ENCODE measurements at regions not wholly inside any gene's neighbourhood (a gene's known extent, or its start where the extent isn't known, plus 50 kb on each side); places are given as distances from the start of the nearest gene placed in this dataset.

DNA sequence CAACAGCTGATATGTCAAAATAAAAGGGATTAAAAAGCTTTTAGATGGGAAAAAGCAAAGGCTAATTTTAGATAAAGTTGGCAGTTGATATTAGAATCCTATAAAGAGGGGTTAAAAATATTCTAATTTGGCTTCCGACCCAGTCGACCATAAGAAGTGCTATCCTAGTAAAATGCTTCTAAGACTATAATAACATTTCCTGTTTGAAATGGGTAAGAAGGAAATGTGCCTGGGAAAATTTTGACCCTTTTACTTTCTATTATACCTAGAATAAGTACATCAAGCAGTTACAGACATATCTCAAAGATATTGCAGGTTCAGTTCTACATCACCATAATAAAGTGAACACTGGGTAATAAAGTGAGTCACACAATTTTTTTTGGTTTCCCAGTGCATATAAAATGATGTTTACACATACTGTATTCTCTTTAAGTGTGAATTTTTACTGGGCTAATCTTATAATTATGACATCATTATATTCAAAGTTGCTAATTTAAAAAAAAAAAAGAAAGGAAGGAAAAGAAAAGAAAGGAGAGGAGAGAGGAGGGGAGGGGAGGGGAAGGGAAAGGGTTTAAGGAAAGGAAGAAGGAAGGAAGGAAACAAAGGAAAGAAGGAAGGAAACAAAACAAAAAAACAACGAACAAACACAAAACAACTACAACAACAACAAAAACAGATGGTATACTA lies 308.2 kb upstream of the NR5A2 start:
- no peaks in the 10 kb centered on the region for H3K27me3 ChIP-seq (ENCODE audit: insufficient read depth, low read depth, severe bottlenecking)
- H3K36me3 ChIP-seq = no peaks in the 10 kb centered on the region
- H3K4me3 ChIP-seq (ENCODE audit: low read depth, low read length) = no peak overlapping the region
- no peak for TF ChIP-seq CTCF (IDR thresholded peaks at IDR 0.05; ENCODE audit: low read depth, low read length)
- H3K9me3 ChIP-seq (ENCODE audit: severe bottlenecking) = no peaks in the 10 kb centered on the region
- no peak for DNase-seq
- H3K27ac ChIP-seq = no peak overlapping the region

GRCh38 chr1:199720496-199720895 lies 307.0 kb upstream of the NR5A2 start:
- Histone ChIP-seq H3K36me3 (no peaks in the 10 kb centered on the region), H3K9me3 (ENCODE audit: severe bottlenecking) (no peaks in the 10 kb centered on the region), H3K4me3 (ENCODE audit: low read depth, low read length) (no peak overlapping the region), H3K27ac (no peak overlapping the region), H3K27me3 (ENCODE audit: insufficient read depth, low read depth, severe bottlenecking) (no peaks in the 10 kb centered on the region)
- TF ChIP-seq CTCF (IDR thresholded peaks at IDR 0.05; ENCODE audit: low read depth, low read length) = no peak
- DNase-seq = no peak

DNA sequence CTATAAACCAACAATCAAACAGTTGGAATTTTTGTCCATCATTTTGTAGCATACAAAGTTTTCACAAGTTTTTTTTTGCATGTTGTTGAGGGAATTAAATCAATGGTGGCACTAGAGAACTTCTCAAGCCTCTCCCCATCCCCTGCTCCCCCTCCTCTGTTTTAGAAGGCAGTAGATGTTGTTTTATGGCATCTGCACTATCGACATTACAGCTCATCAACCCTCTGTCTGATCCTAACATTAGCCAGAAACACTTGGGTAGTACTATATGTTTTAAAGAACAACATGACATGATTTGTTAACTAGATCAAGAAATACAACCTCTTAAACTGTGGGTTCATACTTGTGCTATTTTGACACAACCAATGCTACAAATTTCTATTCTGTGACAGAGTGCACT lies 306.5 kb upstream of the NR5A2 start:
- no peaks in the 10 kb centered on the region for H3K36me3 ChIP-seq
- DNase-seq = no peak

GRCh38 chr1:199723250-199723956 lies 304.1 kb upstream of the NR5A2 start:
- no peak for DNase-seq
- H3K27ac ChIP-seq = no peak overlapping the region
- no peak for TF ChIP-seq CTCF (IDR thresholded peaks at IDR 0.05; ENCODE audit: low read depth, low read length)

More for the DNA sequence above, 306.5 kb upstream of the NR5A2 start:
- no peak overlapping the region for H3K4me3 ChIP-seq (ENCODE audit: low read depth, low read length)
- H3K27ac ChIP-seq = no peak overlapping the region
- H3K27me3 ChIP-seq (ENCODE audit: insufficient read depth, low read depth, severe bottlenecking) = no peaks in the 10 kb centered on the region
- H3K9me3 ChIP-seq (ENCODE audit: severe bottlenecking) = no peaks in the 10 kb centered on the region
- TF ChIP-seq CTCF (IDR thresholded peaks at IDR 0.05; ENCODE audit: low read depth, low read length) = no peak

GRCh38 chr1:199724049-199724448 lies 303.5 kb upstream of the NR5A2 start:
- no peaks in the 10 kb centered on the region for H3K36me3 ChIP-seq
- no peaks in the 10 kb centered on the region for H3K9me3 ChIP-seq (ENCODE audit: severe bottlenecking)
- no peak overlapping the region for H3K27ac ChIP-seq
- no peak for DNase-seq
- H3K4me3 ChIP-seq (ENCODE audit: low read depth, low read length) = no peak overlapping the region
- no peaks in the 10 kb centered on the region for H3K27me3 ChIP-seq (ENCODE audit: insufficient read depth, low read depth, severe bottlenecking)
- TF ChIP-seq CTCF (IDR thresholded peaks at IDR 0.05; ENCODE audit: low read depth, low read length) = no peak

More at GRCh38 chr1:199723250-199723956, 304.1 kb upstream of the NR5A2 start:
- H3K4me3 ChIP-seq (ENCODE audit: low read depth, low read length) = no peak overlapping the region
- H3K9me3 ChIP-seq (ENCODE audit: severe bottlenecking) = no peaks in the 10 kb centered on the region
- H3K36me3 ChIP-seq = no peaks in the 10 kb centered on the region
- no peaks in the 10 kb centered on the region for H3K27me3 ChIP-seq (ENCODE audit: insufficient read depth, low read depth, severe bottlenecking)
